ENCODE measurements at regions not wholly inside any gene's neighbourhood (a gene's known extent, or its start where the extent isn't known, plus 50 kb on each side); places are given as distances from the start of the nearest gene placed in this dataset.

DNA sequence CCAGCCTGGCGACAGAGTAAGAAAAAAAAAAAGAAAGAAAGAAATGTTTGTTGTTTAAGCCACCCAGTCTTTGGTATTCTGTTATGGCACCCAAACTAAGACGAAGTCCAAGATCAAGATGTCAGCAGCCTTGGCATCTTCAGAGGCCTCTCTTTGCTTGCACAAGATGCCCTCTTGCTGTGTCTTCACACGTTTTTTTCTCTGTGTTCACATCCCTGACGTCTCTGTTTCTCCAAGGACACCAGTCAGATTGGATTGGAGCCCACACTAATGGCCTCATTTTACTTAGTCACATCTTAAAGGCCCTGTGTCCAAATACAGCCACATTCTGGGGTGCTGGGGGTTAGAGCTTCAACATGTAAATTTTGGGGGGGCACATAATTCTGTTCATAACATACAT is 380.9 kb downstream of the GJA1 start:
- FAIRE-seq = no peak

DNA sequence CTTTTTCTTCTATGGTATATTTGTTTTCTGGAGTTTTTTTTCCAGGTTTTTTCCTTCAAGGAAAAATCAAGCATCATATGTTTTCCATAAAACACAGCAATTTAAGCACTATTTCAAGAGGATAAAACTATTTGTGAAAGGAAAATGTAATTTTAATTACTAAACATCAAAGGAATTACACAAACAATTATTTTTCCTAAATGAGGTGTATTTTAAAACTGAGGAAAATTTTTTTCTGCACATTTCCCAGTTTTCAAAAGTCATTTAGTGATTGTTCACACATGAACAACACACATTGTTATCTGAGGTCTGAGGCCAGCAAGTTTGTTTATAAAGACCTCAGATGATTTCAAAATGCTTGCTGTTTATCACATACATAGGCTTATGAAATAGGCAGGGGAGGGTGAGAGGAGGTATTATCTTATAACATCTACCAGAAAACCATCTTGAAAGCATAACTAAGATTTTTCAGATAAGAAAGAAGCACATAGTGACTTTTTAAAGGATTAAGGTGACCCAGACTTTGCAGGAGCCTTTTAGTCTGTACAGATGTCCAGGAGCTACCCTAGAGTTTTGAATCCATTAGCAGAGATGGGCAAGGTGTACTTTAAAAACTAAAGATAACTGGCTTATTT is 381.6 kb downstream of the GJA1 start:
- TF ChIP-seq POLR2AphosphoS5 (IDR thresholded peaks at IDR 0.05; ENCODE audit: low read depth, low read length) = no peak
- no peak for TF ChIP-seq POLR2A (IDR thresholded peaks at IDR 0.05; ENCODE audit: low read depth, low read length)
- no peak for TF ChIP-seq TAF1 (IDR thresholded peaks at IDR 0.05; ENCODE audit: borderline replicate concordance, low read depth, low read length)
- DNase-seq (ENCODE audit: insufficient read length) (no peak), FAIRE-seq (no peak)

More for the DNA sequence above, 380.9 kb downstream of the GJA1 start:
- no peak for TF ChIP-seq POLR2AphosphoS5 (IDR thresholded peaks at IDR 0.05; ENCODE audit: low read depth, low read length)
- TF ChIP-seq TAF1 (IDR thresholded peaks at IDR 0.05; ENCODE audit: borderline replicate concordance, low read depth, low read length) = no peak
- TF ChIP-seq POLR2A (IDR thresholded peaks at IDR 0.05; ENCODE audit: low read depth, low read length) = no peak
- no peak for DNase-seq (ENCODE audit: insufficient read length)

DNA sequence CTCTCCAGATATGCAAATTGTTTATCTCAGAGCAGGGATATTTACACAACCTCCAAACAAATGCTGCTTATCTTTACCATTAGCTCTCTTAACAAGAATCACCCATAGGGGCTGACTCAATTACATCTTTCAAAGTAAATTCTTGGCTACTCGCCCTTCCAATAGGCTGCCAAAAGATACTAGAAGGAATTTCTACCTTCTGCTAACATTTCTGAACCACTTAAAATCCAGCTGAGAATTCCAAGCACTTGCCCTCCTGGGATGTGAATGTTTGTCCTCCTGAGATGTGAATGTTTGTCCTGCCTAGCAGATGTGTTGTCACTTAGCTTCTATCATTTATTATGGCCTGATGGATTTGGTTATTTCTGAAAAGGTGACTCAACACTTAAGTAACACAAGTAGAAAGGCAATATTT is 388.0 kb downstream of the GJA1 start:
- no peak for FAIRE-seq
- TF ChIP-seq TAF1 (IDR thresholded peaks at IDR 0.05; ENCODE audit: borderline replicate concordance, low read depth, low read length) = no peak
- TF ChIP-seq POLR2A (IDR thresholded peaks at IDR 0.05; ENCODE audit: low read depth, low read length) = no peak
- no peak for TF ChIP-seq POLR2AphosphoS5 (IDR thresholded peaks at IDR 0.05; ENCODE audit: low read depth, low read length)
- no peak for DNase-seq (ENCODE audit: insufficient read length)

DNA sequence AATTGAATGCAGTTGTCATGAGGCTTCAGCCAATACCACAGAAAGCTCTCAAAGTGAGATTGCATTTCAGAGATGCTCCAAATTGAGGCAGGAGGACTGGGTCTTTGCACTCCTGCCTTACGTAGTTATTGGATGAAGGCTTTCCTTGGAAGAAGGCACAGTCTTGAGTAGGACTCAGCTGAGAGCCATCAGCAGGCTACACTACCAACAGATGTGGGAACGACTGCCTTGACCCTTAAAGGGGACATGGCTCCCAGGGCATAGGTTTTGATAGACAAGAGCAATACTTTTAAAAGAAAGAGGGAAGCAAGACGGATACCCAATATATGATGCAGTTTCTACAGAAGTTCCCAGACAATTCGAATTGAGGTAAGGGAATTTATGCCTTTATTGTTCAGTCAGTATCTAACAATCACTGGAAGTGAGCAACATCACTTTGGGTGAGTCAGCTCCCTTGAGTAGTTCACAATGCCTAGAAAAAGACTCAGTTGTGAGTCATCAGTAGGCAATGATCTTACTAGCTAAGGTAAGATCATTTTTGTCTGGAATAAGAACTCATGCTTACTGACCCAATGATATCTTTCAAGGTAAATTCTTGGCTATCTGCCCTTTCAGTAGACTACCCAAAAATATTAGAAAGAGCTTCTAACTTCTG is 390.8 kb downstream of the GJA1 start:
- TF ChIP-seq POLR2A (IDR thresholded peaks at IDR 0.05; ENCODE audit: low read depth, low read length) = no peak
- TF ChIP-seq POLR2AphosphoS5 (IDR thresholded peaks at IDR 0.05; ENCODE audit: low read depth, low read length) = no peak
- no peak for TF ChIP-seq TAF1 (IDR thresholded peaks at IDR 0.05; ENCODE audit: borderline replicate concordance, low read depth, low read length)
- DNase-seq (ENCODE audit: insufficient read length) (no peak), FAIRE-seq (no peak)

DNA sequence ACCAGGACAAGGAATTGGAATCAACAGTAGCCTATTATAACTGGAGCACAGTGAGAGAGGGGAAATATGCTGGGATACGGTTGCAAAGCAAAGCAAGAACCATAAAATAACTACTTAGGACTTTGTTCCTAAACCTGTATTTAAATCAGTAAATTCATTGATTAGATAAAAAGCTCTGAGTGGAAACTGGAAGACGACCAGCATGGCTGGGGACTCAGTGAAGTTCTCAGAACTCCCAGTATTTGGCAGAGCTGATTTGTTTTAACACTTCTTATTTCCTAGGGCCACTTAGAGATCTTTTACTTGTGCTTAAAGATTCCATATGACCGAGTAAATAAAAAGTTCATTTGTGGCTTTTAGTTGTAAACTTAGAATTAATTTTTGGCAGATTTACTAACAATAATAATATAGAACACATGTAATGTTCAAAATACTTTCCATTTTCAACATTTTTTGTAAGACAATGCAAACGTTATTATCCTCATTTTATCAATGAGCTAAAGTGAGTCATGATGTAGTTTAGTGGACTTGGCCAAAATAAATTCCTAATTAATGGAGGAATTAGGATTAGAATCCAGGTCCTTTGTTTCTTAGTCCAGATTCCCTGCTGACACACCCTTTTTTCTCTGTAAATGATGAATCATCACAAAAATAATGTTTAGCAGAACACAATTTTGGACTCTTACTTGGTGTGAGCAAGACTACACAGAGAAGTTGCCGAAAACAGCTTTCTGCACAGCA is 392.9 kb downstream of the GJA1 start:
- TF ChIP-seq POLR2A (IDR thresholded peaks at IDR 0.05; ENCODE audit: low read depth, low read length) (no peak), POLR2AphosphoS5 (IDR thresholded peaks at IDR 0.05; ENCODE audit: low read depth, low read length) (no peak), TAF1 (IDR thresholded peaks at IDR 0.05; ENCODE audit: borderline replicate concordance, low read depth, low read length) (no peak)
- FAIRE-seq (no peak), DNase-seq (ENCODE audit: insufficient read length) (no peak)

DNA sequence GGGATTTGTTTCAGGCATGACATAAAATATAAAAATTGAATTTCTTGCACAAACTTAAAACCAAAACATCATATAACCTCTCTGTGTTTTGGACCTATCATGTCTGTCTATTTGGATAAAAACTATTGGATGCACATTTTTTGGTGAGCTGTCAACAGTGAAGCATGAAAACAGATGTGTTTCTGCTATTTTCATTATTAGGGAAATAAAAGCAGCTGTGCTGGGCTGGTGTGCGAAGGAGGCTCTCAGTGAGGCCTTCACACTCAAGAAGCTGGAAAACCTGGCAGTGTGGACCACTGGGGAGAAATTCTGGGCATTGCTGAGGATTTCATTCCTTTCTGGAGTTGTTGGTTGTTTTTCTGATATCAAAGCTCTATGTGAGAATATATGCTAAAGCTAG is 395.3 kb downstream of the GJA1 start:
- FAIRE-seq (no peak), DNase-seq (ENCODE audit: insufficient read length) (no peak)
- TF ChIP-seq POLR2A (IDR thresholded peaks at IDR 0.05; ENCODE audit: low read depth, low read length) = no peak

DNA sequence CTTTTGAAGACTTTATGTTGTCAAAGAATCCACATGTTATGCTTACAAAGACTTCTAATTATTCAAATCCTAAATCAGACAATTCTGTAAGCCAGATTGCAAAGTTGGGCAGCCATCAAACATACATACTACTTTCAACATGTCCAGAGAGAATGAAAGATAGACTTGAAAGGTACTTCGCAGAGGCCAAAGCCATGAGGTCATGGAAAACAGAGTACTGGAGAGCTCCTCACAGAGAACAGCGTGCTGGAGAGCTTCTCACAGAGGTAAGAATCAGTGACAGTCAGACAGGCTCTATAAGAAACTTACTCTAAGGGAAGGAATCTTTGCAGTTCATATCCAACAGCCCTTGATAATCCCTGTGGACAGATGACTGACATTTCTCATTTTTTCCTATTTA is 400.2 kb downstream of the GJA1 start:
- DNase-seq (ENCODE audit: insufficient read length) (no peak), FAIRE-seq (no peak)
- no peak for TF ChIP-seq POLR2A (IDR thresholded peaks at IDR 0.05; ENCODE audit: low read depth, low read length)

DNA sequence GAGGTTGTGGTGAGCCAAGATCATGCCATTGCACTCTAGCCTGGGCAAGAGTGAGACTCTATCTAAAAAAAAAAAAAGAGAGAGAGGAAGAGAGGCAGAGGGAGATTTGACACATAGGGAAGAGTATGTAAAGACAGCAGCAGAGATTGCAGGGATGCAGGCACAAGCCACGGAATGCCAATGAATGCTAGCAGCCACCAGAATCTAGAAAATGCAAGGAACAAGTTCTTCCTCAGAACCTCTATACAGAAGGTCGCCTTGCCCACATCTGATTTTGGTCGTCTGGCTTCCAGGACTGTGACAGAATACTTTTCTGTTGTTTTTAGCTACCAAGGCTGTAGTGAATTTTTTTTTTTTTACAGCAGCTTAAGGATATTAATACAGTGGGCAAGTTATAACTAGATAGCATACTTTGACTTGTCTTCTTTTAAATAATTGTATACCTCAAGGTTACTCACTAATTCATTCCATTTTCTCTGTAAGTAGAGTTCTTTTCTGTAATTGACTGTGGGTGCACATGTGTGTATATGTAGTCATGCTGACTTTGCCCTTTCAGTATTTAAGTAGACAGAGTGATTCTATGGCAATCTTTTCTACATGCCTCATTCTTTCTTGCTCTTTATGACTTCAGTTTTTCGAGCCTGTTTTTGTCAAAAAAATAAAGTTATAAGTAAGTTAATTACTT is 402.2 kb downstream of the GJA1 start:
- DNase-seq (ENCODE audit: insufficient read length) = no peak
- TF ChIP-seq POLR2A (IDR thresholded peaks at IDR 0.05; ENCODE audit: low read depth, low read length) (no peak), POLR2AphosphoS5 (IDR thresholded peaks at IDR 0.05; ENCODE audit: low read depth, low read length) (no peak), TAF1 (IDR thresholded peaks at IDR 0.05; ENCODE audit: borderline replicate concordance, low read depth, low read length) (no peak)
- no peak for FAIRE-seq

DNA sequence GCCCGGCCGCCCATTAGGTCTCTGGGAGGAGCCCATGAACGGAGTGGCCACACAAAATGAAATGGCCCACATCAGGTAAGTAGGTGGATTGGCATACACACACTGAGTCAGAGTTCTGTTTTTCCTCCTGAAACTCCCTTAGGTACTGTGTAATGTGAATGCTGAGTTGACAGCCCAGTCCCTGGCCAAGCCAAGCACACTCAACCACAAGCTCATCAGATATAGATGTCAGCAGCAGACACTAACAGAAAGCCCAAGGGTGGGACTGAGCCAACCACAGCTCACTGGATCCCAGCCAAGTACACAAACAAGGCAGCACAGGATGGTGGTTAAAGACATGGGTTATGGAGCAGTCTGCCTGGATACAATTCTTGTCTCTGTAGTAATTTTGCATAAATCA is 403.4 kb downstream of the GJA1 start:
- DNase-seq (ENCODE audit: insufficient read length) (no peak), FAIRE-seq (no peak)
- TF ChIP-seq TAF1 (IDR thresholded peaks at IDR 0.05; ENCODE audit: borderline replicate concordance, low read depth, low read length) (no peak), POLR2AphosphoS5 (IDR thresholded peaks at IDR 0.05; ENCODE audit: low read depth, low read length) (no peak), POLR2A (IDR thresholded peaks at IDR 0.05; ENCODE audit: low read depth, low read length) (no peak)

DNA sequence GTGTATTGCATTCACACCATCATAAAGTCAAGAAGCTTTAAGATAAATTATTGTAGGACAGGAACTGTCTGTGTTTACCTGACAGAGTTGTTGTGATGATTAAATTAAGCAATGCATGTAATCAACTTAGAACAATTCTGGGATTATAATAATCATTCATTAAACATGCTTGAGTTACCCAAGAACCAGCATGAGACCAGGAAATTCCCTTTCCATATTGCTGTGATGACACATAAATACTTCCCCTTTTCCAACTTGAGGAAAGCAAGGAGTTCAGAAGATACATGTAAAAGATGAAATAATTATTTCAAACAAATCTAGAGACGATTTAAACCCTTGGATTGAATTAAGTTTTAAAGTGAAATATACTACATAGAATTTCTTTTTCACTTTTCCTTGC is 404.4 kb downstream of the GJA1 start:
- TF ChIP-seq POLR2AphosphoS5 (IDR thresholded peaks at IDR 0.05; ENCODE audit: low read depth, low read length) = no peak
- TF ChIP-seq TAF1 (IDR thresholded peaks at IDR 0.05; ENCODE audit: borderline replicate concordance, low read depth, low read length) = no peak
- TF ChIP-seq POLR2A (IDR thresholded peaks at IDR 0.05; ENCODE audit: low read depth, low read length) = no peak
- FAIRE-seq (no peak), DNase-seq (ENCODE audit: insufficient read length) (no peak)

DNA sequence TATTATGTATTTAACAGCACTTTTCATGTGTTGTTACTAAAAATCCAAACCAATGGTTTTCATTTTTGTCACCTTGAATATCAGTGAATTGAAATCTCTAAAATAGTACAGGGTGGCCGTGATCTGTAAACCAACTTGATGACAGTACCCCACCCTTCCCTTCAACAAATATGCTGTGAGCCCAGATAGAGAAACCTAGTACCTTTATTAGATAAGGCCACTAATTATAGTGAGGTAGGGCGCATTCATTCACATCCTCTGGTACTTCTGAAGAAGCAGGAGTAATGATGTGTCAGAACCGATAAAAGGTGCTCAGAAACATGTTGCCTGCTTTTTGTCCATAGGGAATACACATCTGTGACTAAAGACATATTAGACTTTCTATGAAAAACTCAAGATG is 409.5 kb downstream of the GJA1 start:
- DNase-seq (ENCODE audit: insufficient read length) = no peak
- TF ChIP-seq POLR2AphosphoS5 (IDR thresholded peaks at IDR 0.05; ENCODE audit: low read depth, low read length) (no peak), TAF1 (IDR thresholded peaks at IDR 0.05; ENCODE audit: borderline replicate concordance, low read depth, low read length) (no peak), POLR2A (IDR thresholded peaks at IDR 0.05; ENCODE audit: low read depth, low read length) (no peak)
- no peak for FAIRE-seq
